ENCODE measurements at regions not wholly inside any gene's neighbourhood (a gene's known extent, or its start where the extent isn't known, plus 50 kb on each side); places are given as distances from the start of the nearest gene placed in this dataset.

- H3K27ac Mint-ChIP-seq (ENCODE audit: unreplicated experiment) = no peak overlapping the region
- CTCF ChIA-PET = interaction anchor here (0.7 kb wide), 1 partner anchor 126 kb away, joined by 3 read pairs; no protein-coding TSS in a partner anchor
- H3K36me3 Mint-ChIP-seq (ENCODE audit: insufficient read depth, unreplicated experiment) = no peaks in the 10 kb centered on the region
- no peak for DNase-seq
- intact Hi-C loops (cut with micrococcal nuclease; ENCODE audit: unreplicated experiment) = no loop called here
- no peaks in the 10 kb centered on the region for H3K9me3 Mint-ChIP-seq (ENCODE audit: low read depth, unreplicated experiment)
- H3K4me3 Mint-ChIP-seq (ENCODE audit: low read depth, unreplicated experiment) = no peak overlapping the region
- H3K4me1 Mint-ChIP-seq (ENCODE audit: low read depth, unreplicated experiment) = no peaks in the 10 kb centered on the region
- peaks cover 21% of the 10 kb centered on the region for H3K27me3 Mint-ChIP-seq (ENCODE audit: unreplicated experiment)
- BruUV-seq (replicated peaks) = no TSS peak
- TF ChIP-seq, protein P1, sequence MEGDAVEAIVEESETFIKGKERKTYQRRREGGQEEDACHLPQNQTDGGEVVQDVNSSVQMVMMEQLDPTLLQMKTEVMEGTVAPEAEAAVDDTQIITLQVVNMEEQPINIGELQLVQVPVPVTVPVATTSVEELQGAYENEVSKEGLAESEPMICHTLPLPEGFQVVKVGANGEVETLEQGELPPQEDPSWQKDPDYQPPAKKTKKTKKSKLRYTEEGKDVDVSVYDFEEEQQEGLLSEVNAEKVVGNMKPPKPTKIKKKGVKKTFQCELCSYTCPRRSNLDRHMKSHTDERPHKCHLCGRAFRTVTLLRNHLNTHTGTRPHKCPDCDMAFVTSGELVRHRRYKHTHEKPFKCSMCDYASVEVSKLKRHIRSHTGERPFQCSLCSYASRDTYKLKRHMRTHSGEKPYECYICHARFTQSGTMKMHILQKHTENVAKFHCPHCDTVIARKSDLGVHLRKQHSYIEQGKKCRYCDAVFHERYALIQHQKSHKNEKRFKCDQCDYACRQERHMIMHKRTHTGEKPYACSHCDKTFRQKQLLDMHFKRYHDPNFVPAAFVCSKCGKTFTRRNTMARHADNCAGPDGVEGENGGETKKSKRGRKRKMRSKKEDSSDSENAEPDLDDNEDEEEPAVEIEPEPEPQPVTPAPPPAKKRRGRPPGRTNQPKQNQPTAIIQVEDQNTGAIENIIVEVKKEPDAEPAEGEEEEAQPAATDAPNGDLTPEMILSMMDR (IDR thresholded peaks at IDR 0.05; ENCODE audit: unreplicated experiment) = no peak
Observed at GRCh38 chr15:29554531-29554930, 267.7 kb downstream of the TJP1 start.

GRCh38 chr15:29550834-29551465 is 271.3 kb downstream of the TJP1 start:
- H3K4me3 Mint-ChIP-seq (ENCODE audit: low read depth, unreplicated experiment) = no peak overlapping the region
- H3K4me1 Mint-ChIP-seq (ENCODE audit: low read depth, unreplicated experiment) = no peaks in the 10 kb centered on the region
- H3K9me3 Mint-ChIP-seq (ENCODE audit: low read depth, unreplicated experiment) = peaks cover 2% of the 10 kb centered on the region
- CTCF ChIA-PET = no interaction called here
- intact Hi-C loops (cut with micrococcal nuclease; ENCODE audit: unreplicated experiment) = no loop called here
- TF ChIP-seq, protein P1 (IDR thresholded peaks at IDR 0.05; ENCODE audit: unreplicated experiment) = no peak
- H3K27me3 Mint-ChIP-seq (ENCODE audit: unreplicated experiment) = peaks cover 2% of the 10 kb centered on the region
- no peaks in the 10 kb centered on the region for H3K36me3 Mint-ChIP-seq (ENCODE audit: insufficient read depth, unreplicated experiment)
- DNase-seq = no peak
- no peak overlapping the region for H3K27ac Mint-ChIP-seq (ENCODE audit: unreplicated experiment)
- BruUV-seq (replicated peaks) = no TSS peak

GRCh38 chr15:29548006-29548405 is 274.3 kb downstream of the TJP1 start:
- Mint-ChIP-seq H3K4me3 (ENCODE audit: low read depth, unreplicated experiment) (no peak overlapping the region), H3K4me1 (ENCODE audit: low read depth, unreplicated experiment) (no peaks in the 10 kb centered on the region), H3K27ac (ENCODE audit: unreplicated experiment) (no peak overlapping the region), H3K27me3 (ENCODE audit: unreplicated experiment) (no peaks in the 10 kb centered on the region), H3K9me3 (ENCODE audit: low read depth, unreplicated experiment) (peaks cover 2% of the 10 kb centered on the region), H3K36me3 (ENCODE audit: insufficient read depth, unreplicated experiment) (no peaks in the 10 kb centered on the region)
- DNase-seq = no peak
- no TSS peak for BruUV-seq (replicated peaks)
- CTCF ChIA-PET = no interaction called here
- intact Hi-C loops (cut with micrococcal nuclease; ENCODE audit: unreplicated experiment) = no loop called here
- TF ChIP-seq, protein P1 (IDR thresholded peaks at IDR 0.05; ENCODE audit: unreplicated experiment) = no peak

DNA sequence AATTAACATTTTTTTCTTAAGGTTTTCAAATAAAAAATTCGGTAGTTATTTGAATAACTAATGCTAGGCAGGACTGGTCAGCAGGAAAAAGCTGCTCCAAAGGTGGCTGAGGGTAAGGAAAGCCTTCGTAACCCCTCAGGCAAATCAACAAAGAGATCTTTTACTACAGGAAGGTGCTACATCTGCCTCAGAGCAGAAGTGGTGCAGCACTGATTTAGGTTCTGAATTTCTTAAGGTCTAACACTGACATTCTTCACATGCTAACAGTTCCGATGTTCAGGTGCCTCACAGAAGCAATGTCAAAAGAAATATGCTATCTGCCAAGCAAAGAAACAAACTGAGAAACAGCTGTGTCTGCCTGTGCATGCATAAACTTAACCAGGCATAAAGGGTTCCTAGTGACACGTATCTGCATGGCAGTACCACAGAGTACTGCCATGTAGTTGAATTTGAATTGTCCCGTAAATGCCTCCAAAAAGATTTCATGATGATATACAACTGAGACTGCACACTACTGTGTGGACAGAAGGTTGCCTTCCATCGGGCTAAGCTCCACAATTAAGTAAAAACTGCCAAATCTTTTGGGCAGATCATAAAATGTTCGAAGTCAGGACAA is 275.0 kb upstream of the NSMCE3 start:
- no peaks in the 10 kb centered on the region for H3K36me3 Mint-ChIP-seq (ENCODE audit: insufficient read depth, unreplicated experiment)
- H3K9me3 Mint-ChIP-seq (ENCODE audit: low read depth, unreplicated experiment) = peaks cover 2% of the 10 kb centered on the region
- no peak overlapping the region for H3K4me3 Mint-ChIP-seq (ENCODE audit: low read depth, unreplicated experiment)
- H3K27ac Mint-ChIP-seq (ENCODE audit: unreplicated experiment) = no peak overlapping the region
- CTCF ChIA-PET = no interaction called here
- BruUV-seq (replicated peaks) = no TSS peak
- DNase-seq = no peak
- TF ChIP-seq, protein P1 (IDR thresholded peaks at IDR 0.05; ENCODE audit: unreplicated experiment) = no peak
- intact Hi-C loops (cut with micrococcal nuclease; ENCODE audit: unreplicated experiment) = no loop called here
- no peaks in the 10 kb centered on the region for H3K27me3 Mint-ChIP-seq (ENCODE audit: unreplicated experiment)
- H3K4me1 Mint-ChIP-seq (ENCODE audit: low read depth, unreplicated experiment) = no peaks in the 10 kb centered on the region

Data from Calu3 (cell line).